ENCODE measurements at regions not wholly inside any gene's neighbourhood (a gene's known extent, or its start where the extent isn't known, plus 50 kb on each side); places are given as distances from the start of the nearest gene placed in this dataset.

DNA sequence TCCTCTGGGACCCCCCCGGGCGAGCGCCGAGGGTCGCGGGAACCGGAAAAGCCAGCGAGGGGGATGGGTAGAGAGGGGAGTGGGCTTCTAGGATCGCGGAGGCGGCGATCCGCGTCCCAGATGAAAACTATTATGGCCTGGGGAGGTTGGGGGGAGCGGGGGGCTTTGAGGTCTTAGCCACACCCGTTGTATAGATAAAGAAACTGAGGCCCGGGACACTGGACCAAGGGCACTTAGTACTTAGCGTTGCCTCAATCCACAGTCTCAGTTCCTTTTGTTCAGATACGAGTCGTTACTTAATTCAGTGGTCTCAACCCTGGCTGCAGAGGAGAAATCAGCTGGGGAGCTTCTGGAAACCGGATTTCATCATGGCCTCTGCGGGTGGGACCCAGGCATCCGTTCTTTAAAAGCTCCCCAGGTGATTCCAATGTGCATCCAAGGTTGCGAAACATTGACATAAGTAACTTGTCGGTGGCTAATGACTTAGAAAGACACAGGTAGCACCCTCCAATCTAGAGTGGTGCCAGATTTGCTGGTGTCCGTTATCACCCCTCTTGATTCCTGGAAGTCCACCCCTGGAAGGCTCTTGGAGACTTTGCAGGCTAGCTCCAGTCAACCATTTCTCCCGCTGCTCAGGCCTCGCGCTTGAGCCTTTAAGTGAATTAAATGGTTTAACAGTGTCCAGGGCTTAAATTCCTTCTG lies 90.7 kb downstream of the GEMIN8 start:
- DNase-seq (ENCODE audit: low read depth, low spot score), result no peak
- TF ChIP-seq, protein P1, sequence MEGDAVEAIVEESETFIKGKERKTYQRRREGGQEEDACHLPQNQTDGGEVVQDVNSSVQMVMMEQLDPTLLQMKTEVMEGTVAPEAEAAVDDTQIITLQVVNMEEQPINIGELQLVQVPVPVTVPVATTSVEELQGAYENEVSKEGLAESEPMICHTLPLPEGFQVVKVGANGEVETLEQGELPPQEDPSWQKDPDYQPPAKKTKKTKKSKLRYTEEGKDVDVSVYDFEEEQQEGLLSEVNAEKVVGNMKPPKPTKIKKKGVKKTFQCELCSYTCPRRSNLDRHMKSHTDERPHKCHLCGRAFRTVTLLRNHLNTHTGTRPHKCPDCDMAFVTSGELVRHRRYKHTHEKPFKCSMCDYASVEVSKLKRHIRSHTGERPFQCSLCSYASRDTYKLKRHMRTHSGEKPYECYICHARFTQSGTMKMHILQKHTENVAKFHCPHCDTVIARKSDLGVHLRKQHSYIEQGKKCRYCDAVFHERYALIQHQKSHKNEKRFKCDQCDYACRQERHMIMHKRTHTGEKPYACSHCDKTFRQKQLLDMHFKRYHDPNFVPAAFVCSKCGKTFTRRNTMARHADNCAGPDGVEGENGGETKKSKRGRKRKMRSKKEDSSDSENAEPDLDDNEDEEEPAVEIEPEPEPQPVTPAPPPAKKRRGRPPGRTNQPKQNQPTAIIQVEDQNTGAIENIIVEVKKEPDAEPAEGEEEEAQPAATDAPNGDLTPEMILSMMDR (IDR thresholded peaks at IDR 0.05; ENCODE audit: low read depth, low read length), result no peak
- peak overlapping the region; percentile 28 for H3K4me3 ChIP-seq (ENCODE audit: low read depth, low read length)
- in situ Hi-C loops (cut with HindIII; ENCODE audit: low sequenced_read_pairs), result no loop called here

DNA sequence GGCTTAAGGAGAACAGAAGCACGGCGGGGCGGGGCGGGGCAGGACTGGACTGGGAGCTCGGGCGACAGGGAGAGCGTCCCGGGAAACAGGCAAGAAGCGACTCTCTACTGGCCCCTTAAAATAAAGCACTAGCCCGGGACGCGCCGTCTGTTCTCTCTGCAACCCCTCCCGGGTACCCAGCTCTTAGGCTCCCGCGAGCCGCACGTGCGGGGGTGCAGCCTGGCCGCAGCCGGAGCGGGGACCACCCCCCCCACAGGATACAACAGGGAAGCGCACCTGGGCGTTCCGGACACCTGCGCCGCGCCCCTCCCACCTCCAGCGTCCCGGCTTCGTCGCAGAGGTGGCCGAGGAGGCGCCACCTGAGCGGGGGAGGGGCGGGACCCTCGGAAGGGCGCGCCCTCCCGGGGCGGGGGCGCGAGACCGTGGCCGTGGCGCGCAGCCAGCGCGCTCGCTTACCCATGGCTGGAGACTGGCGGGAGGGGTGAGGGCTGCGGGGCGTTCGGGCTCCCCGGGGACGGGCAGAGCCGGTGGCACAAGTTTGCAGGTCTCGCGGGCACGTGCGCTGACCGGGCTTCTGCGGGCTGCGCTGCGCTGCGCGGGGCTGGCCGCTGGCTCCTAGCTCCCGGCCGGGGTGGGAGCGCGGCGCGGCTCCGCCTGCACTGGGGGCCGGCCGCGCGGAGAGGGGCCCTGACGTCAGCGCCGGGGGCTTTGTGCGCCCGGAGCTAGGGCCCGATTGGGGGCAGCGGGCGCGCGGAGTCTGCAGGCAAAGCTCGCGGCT lies 91.5 kb downstream of the GEMIN8 start:
- TF ChIP-seq, protein P1 (IDR thresholded peaks at IDR 0.05; ENCODE audit: low read depth, low read length), result no peak
- in situ Hi-C loops (cut with HindIII; ENCODE audit: low sequenced_read_pairs), result no loop called here
- peak overlapping the region; percentile 45 for H3K4me3 ChIP-seq (ENCODE audit: low read depth, low read length)
- no peak for DNase-seq (ENCODE audit: low read depth, low spot score)

DNA sequence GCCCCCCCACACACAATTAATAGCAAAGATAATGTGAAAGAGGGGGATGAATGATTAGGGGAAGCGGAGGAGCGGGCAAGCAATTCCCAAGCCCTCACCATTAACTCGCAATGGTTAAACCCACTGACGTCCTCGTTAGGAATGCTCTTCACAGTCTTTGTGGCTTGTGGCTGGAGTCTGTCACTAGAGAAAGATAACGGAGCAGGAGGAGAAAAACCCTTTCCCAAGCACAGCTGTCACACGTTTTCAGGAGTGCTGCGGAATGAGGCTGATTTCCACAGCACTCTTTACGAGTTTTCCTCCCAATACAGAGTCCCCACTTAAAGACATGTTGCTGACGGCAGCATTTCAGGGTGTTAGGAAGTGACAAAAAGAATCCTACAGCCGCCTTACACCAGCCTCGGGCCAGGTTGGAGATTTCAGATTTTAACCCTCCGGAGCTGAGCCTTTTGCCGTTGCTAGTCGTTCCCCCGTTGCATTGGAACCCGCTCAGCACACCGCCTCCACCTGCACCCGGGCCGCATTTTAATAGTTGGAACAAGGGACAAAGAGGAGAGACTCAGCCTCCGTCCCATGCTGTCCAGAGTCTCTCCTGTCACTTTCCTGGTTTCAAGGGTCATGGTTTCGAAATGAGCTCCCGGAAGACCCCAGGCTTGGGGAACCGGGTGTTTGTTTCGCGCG lies 92.2 kb downstream of the GEMIN8 start:
- peak overlapping the region; percentile 45 for H3K4me3 ChIP-seq (ENCODE audit: low read depth, low read length)
- TF ChIP-seq, protein P1 (IDR thresholded peaks at IDR 0.05; ENCODE audit: low read depth, low read length), result no peak
- in situ Hi-C loops (cut with HindIII; ENCODE audit: low sequenced_read_pairs), result no loop called here
- DNase-seq (ENCODE audit: low read depth, low spot score), result peak; percentile 42

DNA sequence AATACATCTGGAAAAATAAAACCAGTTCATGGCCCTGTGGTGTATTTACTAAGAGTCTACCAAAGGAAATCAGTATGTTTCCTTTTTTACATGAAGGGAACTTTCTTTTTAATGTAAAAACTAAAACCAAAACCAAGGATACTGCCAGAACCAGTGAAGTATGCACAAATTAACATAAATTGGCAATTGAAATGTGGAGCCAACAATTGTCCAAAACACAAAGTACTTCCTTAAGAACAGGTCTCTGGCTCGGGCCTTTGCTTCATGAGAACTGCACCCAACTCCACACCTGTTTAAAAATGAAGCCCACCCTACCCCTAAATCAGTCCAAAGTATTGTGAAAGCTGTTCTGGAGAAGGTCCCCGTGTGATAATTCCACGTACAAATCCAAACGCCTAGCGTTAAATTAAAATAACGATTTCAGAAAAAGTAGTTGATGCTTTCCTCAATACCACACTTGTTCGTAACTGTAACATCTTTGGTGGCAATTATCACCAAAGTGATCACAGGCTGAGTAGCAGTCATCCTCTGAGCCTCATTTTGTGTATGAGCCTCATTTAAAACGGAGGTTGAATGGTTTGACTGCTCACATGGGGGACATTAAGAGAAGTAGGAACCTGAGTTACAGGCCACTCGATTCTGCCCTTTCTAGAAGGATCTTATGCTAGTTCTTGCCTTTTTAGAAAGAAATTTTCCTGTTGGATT lies 93.0 kb downstream of the GEMIN8 start:
- no peak overlapping the region for H3K4me3 ChIP-seq (ENCODE audit: low read depth, low read length)
- in situ Hi-C loops (cut with HindIII; ENCODE audit: low sequenced_read_pairs), result no loop called here
- TF ChIP-seq, protein P1 (IDR thresholded peaks at IDR 0.05; ENCODE audit: low read depth, low read length), result no peak
- DNase-seq (ENCODE audit: low read depth, low spot score), result no peak

DNA sequence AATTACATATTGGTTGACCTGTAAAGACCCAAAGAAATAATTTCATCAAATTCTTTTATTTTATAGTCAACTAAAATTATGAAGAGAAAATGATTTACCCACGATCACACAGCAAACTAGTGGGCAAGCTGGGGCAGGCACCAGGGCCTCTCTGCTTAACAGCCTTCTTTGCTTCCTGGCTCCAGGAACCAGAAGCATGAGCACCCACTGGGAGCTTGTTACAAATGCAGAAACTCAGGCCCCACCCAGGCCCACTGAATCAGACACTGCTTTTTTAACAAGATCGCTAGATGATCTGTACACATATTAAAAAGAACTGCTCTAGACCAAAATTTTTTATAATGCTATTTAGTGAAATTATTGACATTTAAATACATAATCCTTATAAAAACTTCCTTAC lies 95.0 kb downstream of the GEMIN8 start:
- H3K4me3 ChIP-seq (ENCODE audit: low read depth, low read length), result no peak overlapping the region
- DNase-seq (ENCODE audit: low read depth, low spot score), result no peak
- in situ Hi-C loops (cut with HindIII; ENCODE audit: low sequenced_read_pairs), result no loop called here
- TF ChIP-seq, protein P1 (IDR thresholded peaks at IDR 0.05; ENCODE audit: low read depth, low read length), result no peak

DNA sequence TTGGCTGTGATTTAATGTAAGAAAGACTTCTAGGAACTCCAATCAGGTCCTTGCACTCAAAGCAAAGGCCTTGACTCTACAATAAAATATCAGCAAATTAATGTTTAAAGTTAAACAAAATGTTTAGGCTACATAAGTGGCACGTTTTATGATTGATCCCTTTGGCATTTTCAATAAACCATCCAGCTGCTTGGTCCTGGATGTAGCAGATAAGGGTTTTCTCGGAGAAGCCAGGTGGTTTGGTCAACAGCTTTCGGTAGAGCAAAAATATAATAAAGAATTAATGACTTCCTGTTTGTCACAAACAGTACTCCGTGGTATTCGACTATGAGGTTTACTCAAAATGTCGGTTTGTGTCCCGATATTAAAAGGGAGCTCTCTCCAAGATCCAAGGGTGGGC lies 95.8 kb downstream of the GEMIN8 start:
- in situ Hi-C loops (cut with HindIII; ENCODE audit: low sequenced_read_pairs), result no loop called here
- no peak overlapping the region for H3K4me3 ChIP-seq (ENCODE audit: low read depth, low read length)
- TF ChIP-seq, protein P1 (IDR thresholded peaks at IDR 0.05; ENCODE audit: low read depth, low read length), result no peak
- no peak for DNase-seq (ENCODE audit: low read depth, low spot score)

Measured in astrocyte of the spinal cord (primary cell).